SHP77 (cell line): ENCODE measurements at regions not wholly inside any gene's neighbourhood (a gene's known extent, or its start where the extent isn't known, plus 50 kb on each side); places are given as distances from the start of the nearest gene placed in this dataset.
"Not testable (repeated sequence)": the region's sequence is repeated elsewhere in the genome, so short reads cannot be mapped to it uniquely, and the experiment has no call there.

Experiments
- DNase-seq, 2 experiments: peaks; one replicate each; lab custom pipeline; 2025; lab: John Stamatoyannopoulos, UW

DNA sequence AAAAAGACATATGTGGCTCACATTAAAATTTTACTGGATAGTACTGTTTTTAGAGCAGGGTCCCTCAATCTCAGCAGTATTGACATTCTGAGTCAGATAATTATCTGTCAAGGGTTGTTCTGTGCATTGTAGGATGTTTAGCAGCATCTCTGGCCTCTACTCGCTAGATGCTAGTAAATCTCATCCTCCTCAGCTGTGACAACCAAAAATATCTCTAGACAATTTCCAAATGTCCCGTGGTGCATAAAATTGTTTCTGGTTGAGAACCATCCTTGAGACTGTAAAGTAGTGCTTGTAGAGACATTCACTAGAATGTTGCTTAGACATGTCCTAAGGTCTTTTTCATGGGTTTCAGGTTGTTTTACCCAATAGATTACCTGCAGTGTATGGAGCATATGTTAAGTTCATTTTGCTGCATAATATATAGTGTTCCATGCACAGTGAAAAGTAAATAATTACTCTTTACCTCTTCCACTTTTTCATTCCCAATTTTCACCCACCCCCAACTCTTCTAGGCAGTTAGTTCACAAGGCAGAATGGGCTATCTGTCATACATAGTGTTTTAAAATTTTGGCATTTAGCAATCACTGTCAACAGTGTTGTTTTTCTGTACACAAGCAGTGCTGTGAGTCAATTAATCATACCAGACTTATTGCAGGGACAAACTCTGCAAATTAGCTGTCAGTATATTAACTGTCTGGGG lies 200.2 kb upstream of the SLC38A2 start:
- no peak for DNase-seq

DNA sequence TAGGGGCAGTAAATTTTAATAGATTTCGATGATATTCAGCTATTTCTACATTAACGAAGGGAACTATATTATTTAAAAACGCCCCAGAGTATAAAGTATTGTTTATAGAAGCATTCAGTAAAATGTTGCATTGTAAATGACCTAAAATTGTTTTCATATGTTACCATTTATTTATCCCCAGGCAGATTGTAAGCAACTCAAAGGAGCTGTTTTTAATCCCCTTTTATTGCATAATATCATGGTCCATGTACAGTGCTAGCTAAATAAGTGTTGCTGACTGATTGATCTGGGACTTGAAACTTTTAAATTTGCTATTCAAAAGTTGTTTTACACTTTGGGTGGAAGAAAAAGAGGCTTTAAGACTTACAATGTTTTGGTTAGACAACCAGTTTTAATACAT lies 199.0 kb upstream of the SLC38A2 start:
- DNase-seq: no peak

DNA sequence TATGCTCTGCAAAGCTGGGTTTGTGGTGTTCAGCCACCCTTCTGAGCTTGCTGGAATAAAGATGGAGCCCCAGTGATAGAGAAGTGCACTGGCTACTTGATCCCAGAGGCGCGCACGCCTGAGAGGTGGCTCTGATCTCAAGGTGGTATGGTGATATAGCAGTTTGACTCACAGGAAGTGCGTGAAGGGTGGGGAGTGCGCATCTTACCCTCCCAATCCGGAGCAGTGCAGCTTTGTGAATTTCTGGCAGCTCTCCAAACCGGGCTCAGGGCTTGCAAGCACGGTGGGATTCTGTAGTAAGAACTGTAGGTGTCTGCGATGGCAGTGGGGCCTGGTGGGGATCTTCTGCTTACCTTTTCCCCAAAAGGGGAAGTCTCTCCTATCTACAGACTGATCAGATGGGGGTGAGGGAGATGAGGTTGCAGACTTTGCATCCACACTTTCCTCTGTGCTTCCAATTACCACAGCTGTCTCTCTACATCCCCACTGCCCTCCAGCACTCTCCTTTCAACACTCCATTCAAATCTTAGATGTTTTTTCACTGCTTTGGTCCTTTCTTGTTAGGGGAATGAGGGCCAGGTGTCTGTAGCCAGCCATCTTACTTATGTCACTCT lies 197.4 kb upstream of the SLC38A2 start:
- DNase-seq: no peak

DNA sequence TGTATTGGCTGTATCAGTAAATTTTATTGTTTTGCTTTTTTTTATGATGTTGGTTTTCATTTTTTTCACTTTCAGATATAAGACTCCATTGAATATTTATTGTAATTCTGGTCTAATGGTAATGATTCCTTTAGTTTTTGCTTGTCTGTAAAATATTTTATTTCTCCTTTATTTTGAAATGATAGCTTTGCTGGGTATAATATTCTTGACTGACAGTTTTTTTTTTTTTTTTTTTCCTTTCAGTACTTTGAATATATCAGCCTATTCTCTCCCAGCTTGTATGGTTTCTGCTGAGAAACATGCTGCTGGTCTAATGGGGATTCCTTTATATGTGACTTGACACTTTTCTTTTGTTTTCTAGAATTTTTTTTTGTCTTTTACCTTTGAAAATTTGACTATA lies 195.1 kb upstream of the SLC38A2 start:
- no peak for DNase-seq

DNA sequence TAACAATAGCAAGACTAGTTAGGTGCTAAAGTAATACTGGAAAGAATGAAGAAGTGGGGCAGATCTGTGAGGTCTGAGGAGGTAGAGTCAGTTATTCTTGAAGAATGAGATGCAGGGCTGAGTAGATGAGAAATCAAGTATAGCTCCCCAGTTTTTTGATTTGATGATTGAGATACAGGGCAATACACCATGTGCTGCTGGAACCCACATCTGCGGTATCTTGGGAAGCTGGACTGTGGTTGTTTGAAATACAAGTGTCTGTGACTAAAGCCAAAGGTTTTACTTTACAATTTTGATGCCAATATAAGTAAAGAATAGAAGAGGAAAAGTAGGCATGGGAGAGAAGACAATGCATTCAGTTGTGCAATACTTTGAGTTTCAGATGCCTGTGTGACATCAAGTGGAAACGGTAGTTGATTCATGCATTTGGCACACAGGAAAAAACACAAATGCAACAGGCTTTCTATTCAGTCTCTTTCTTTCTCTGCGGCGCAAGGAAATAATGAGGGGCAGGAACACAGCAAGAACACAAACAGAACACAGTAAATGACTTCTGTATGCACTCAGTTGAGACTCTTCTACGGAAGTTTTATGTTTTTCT lies 190.2 kb upstream of the SLC38A2 start:
- no peak for DNase-seq

DNA sequence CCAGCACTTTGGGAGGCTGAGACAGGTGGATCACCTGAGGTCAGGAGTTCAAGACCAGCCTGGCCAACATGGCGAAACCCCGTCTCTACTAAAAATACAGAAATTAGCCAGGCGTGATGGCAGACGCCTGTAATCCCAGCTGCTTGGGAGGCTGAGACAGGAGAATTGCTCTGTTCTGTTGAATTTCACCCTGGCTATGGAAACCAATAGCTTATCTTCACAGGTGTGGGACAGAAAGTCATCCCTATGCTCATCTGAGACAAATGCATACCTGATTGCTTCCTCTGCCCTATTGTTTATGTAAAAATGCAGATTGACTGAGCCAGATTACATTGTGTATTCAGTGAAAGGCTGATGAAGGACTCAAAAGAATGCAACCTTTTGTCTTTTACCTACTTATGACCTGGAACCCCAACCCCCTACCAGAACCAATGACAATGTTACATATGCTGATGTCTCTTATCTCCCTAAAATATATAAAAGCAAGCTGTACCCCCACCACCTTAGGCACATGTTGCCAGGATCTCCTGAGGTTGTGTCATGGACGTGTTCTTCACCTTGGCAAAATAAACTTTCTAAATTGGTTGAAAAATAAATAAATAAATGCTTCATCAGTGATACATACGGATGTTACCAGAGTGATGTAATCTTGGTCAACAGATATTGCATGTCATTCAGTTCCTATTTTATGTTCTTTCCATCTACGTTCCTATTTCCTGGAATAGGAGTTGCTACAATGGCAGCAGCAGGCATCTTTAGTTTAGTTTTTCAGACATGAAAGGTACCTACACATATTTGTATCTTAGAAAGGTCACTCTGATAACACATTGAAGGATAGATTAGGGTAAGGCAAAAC lies 189.4 kb upstream of the SLC38A2 start:
- not testable (repeated sequence) for DNase-seq

DNA sequence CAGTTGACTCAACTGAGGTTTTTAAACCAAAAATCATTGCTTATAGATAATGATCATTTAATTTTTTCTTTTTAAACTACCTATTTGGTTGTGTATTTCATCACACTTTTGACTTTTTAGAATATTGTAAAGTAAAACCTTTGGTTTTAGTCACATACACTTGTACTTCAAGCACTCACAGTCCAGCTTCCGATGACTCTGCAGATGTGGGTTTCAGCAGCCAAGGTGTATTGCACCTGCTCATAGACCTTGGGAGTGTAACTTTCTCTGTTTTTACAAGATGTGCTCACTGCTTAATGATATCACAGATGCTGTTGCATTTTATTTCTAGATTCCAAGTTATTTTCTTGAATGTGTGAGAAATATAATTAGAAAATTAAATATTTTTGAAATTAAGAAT lies 188.3 kb upstream of the SLC38A2 start:
- no peak for DNase-seq

DNA sequence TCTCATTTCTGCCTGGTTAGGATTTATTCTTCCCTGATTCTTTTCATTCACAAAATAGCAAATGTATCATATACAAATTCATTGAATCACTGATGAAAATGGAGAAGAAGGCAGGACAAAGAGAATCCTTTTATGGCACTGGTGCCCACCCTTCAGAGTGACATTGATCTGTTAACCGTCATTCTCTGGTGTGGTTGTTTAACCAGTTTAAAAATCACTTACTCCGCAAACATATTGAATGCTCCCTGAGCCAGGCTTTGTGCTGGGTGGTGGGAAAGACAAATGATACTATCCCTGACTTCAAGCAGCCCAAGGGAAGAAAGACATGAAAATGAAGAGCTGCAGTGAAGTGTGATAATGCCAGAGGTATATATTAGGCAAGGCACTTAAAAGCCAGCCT lies 187.5 kb upstream of the SLC38A2 start:
- DNase-seq: no peak

DNA sequence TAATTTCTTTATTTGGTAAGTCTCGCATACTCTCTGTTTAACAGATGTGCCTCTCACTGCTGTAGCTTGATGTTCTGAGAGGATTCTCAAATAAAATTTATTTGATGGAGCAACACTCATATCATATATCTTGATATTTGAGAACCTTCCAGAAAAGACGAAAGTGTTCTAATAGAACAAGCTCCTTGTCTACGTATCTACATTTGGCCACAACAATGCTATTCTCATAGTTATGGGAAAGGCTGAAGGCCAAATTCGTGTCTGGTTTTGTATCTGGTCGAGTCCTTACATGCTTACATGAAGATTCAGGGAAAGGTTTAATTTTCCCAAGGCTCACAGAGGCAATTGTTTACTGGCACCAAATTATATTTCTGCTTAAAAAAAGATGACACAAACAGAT lies 186.7 kb upstream of the SLC38A2 start:
- no peak for DNase-seq

DNA sequence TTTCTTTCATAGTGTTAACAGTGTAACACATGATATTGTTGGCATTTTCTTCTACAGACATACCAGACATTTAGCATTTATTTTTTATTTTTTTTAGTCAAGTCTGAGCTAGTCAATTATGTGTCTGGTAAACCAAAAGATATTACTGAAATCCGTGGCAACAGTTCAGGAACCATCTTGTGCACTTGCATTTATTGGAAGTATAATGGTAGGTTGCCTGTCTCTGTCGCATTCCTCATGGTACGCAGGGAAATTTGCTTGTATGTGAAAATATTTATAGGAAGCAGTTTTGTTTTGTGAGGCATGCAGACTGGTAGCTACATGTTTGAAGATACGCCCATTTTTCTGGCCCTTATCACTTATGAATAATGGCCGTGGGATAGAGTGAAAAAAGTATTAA lies 186.1 kb upstream of the SLC38A2 start:
- DNase-seq: no peak

DNA sequence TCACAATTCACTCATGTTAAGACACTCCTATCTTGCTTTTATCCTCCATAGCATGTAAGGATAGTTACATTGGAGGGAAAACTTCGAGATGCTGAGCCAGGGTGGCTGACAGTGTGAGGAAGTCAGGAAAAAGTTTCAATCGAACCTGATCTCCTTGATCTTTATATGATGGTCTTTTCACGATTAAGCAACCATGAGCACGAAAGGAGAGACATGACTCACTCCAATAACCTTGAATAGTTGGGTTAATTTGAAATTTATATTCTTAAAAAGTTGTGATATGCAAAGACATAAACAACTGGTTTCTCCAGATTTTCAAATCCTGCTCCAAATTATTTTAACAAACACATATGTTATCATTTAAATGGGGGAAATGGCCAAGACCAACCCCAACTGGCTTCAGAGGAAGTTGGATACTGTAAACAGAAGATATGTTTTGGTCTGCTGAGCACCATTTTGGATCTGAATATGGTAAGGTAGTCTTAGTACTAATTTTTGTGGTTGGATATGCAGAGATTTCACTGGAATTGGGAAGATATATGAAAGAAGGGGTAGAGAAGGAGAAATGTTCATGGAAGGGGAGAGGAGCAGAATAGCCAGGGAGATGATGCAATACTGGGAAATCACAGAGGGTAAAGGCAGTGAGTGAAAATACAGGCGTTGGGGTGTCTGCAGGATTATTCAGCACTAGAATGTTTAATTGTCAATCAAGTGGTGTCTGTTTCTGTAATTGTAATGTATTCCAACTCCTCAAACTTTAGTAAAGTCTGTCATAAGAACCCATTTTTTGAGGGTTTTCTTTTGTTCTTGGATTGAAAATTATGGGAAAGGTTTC lies 185.2 kb upstream of the SLC38A2 start:
- no peak for DNase-seq

DNA sequence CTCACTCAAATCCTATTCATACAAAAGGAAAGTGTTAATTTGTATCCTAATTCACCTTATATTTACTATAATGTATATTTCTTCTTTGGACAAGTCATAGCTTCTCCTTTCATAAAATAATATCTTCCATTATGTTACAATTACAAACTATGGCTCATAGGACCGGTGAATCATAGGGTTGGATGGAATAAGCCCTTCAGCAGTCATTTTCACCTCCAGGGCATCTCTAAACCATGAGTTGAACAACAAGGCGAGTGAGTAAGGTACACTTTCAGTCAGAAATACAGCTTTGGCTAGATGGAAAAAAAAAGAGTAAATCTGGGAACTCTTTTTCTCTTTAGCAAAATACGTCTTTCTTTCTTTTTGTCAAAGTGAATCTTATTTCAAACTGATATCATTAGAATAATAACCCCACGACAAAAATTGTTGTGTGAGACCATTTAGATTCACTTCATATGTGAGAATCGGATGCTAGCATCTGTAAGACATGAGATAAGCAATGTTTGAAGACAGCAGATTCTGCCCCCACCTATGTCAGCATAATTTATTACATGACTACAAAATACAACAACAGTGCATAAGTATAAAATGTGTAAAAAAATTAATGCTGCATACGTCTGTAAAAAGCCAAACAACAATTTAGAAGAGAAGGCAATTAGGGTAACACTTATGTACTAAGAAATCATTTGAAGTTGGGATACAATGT lies 184.4 kb upstream of the SLC38A2 start:
- no peak for DNase-seq

DNA sequence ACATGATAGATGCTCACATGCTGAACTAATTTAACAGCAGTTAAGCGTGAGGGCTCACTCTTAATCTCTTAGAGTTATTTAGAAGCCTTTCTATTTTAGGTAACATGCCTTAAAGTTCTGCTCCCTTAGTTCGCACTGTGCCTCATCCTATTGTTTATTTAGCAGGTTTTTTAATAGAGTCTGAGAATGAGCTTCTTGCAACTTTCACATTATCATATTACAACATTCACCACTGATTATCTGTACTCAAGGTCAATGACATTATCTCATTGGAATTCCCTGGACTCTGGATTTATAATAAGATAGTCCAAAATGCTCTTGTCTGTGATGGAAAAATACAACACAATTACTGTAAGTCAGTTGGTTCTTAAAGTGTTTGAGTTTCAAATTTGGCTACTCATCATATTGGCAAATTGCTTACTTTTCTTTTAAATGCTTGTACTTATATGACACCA lies 183.6 kb upstream of the SLC38A2 start:
- no peak for DNase-seq

DNA sequence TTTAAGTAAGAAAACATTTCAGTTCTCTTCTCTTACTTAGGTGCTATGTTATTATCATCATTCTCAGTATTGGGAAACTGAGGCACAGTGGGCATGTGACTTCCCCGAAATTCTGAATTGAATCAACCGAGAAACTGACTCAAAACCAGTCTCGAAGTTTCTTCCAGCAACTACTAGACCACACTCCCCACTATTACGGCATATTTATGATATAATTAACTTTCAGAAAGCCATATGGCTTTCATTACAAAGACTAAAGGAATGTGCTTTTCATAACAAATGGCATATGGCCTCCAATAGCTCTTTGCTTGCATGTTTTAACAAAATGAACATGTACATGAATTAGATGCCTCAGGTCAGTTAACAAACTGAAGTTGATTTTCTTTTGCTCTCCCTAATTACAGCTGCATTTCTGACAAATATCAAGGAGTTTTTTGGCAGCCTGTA lies 182.9 kb upstream of the SLC38A2 start:
- DNase-seq: no peak

DNA sequence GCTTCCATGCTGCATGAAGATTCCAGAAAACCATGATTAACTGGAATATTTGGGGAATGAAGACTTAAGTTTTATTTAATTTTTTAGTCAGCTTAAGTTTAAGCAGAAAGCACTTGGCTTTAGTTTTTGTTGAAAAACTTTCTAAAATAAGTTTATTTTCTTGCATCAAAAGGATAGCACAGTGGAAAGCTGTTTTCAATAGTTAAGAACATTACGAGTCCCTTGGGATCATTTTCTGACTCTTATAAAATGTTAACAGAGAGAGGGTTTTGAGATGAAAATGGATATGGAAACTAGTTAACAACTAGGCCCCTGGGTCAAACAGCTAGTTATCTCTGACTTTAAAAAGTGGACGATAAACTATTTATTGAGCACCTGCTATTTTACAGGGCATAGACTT lies 181.9 kb upstream of the SLC38A2 start:
- no peak for DNase-seq

DNA sequence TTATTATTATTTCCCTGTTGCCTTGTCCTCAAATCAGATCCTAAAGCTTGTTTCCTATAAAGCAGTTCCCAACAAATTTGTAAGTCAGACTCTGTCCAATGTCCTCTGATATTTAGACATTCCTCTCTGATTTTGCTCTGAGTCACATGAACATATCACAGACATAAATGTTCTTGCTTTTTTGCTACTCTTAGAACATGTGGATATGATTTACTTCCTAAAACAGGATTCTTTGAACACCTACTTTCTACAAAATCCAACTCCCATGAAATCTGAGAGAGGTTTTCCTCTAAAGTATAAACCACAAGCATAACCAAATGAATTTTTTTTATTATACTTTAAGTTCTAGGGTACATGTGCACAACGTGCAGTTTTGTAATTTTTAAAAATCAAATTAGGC lies 181.3 kb upstream of the SLC38A2 start:
- no peak for DNase-seq

DNA sequence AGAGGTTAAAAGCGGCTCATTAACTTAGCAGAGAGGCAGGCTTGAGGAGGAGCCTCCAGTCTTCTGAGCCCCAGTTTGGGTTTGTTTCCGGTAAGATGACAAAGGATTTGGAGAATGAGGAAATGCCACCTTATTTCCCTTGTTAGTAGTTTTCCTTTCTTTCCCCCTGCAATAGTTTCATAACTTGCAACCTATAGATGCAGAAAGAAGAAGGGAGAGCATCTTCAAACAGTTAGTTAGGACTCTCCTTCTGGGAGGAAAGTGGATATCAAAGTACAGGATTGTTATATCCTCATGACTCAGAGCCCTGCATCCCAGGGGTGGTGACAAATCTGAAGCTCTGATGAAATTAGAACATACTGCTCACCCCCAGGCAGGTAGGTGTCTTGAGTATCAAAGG lies 180.7 kb upstream of the SLC38A2 start:
- DNase-seq: no peak

DNA sequence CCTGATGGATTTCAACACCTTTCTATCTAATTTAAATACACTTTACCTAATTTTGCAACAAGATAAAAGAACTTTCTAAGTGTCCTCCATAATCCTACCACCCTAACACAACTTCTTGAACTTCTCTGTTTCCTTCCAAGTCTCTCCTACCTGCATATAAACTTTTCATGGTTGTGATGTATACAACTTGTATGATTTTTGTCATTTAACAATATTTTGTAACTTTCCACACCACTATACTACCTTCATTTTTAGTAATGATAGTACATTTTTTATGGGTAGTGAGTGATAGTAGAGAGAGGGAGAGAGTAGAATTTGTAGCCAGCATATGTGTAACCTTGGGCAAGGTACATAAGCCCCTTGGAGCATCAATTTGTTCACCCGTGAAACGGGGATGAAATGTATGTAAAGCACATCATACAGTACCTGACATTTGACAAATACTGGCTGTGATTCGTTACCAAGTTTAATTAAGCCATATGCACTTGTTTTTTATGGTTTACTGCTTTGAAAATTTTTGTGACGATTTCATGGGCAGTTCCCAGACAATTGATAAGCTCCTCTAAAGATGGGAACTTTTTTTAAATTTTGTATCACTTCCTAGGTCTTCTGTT lies 177.8 kb upstream of the SLC38A2 start:
- no peak for DNase-seq

DNA sequence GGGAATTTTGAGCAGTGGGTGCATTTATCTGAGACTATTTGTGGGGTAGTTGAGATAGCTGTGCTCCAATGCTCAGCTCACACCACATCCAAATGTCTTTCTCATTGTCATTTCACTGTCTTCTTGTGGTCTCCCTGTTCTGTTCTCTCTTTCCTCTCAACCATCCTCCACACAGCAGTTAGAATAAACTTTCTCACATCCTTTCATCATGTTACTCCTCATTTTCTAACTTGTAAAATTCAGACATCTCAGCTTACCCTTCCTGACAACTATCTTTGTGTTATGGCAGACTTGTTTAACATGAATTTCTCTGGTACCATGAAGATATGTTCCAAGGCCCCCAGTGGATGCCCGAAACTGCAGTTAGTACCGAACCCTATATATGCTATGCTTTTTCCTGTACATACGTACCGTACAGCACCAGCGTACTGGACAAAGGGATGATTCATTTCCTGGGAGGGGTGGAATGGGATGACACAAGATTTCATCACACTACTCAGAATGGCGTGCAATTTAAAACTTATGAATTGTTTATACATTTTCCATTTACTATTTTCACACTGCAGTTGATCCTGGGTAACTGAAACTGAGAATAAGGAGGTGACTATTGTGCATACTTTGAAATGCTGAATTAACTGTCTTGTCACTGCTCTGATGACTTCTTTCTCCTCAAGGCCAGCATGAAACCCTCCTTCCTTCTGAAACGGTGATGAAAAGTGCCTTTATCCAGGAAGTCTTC lies 177.1 kb upstream of the SLC38A2 start:
- no peak for DNase-seq

DNA sequence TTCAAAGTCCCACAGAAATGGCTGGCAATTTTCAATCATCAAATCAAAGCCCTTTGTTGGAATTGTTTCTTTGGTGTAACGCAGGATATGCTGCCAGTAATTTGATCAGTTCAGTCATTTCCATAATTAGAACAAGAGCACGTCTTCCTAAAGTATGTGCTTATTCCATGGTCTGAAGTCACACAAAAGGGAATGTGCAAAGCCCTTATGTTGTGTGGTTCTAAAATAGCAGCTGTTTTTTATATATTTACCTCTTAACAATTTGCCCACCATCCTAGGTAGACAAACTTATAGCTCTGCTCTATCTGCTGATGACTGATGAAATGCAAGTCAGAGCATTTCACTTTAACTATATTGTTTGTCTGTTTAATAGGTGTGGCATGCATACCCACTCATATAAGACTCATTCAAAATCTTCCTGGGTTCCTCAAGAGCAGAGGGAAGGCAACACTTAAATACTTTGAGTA lies 176.1 kb upstream of the SLC38A2 start:
- no peak for DNase-seq
